DND-41 (cell line): ENCODE measurements at regions not wholly inside any gene's neighbourhood (a gene's known extent, or its start where the extent isn't known, plus 50 kb on each side); places are given as distances from the start of the nearest gene placed in this dataset.

ENCODE experiments used
- ATAC-seq: fragments of 200-7000 bp; cut with Tn5 transposase; 3 replicates; pipeline ENCODE4 v1.9.1; 2021; ENCODE audit warnings: low read depth; ENCODE audit not compliant: insufficient read depth
- DNase-seq: peaks from one replicate; pipeline ENCODE4 v3.0.0-alpha.2; 2020
- H2AFZ ChIP-seq: 2 replicates; pipeline ENCODE4 v1.6.0; 2012; ENCODE audit warnings: low read depth, low read length
- H3K27ac ChIP-seq: 2 replicates; pipeline ENCODE4 v1.5.1; 2012; ENCODE audit warnings: low read length, inconsistent platforms
- H3K27me3 ChIP-seq: fragments of 200-600 bp; sonication (generic); 2 replicates; pipeline ENCODE4 v1.6.0; 2012; ENCODE audit warnings: low read length, mild to moderate bottlenecking, inconsistent platforms; ENCODE audit not compliant: insufficient read depth, poor library complexity
- H3K36me3 ChIP-seq: 2 replicates; pipeline ENCODE4 v1.5.1; 2012; ENCODE audit warnings: low read length, inconsistent platforms; ENCODE audit not compliant: insufficient read depth
- H3K4me1 ChIP-seq: 2 replicates; pipeline ENCODE4 v1.5.1; 2012; ENCODE audit warnings: mild to moderate bottlenecking, low read length; ENCODE audit not compliant: insufficient read depth
- H3K4me2 ChIP-seq: 2 replicates; pipeline ENCODE4 v1.6.0; 2012; ENCODE audit warnings: mild to moderate bottlenecking, moderate library complexity, low read length, inconsistent platforms; ENCODE audit not compliant: insufficient read depth
- H3K4me3 ChIP-seq, 2 experiments: fragments of 200-600 bp in 1 of 2; shearing (Covaris generic) in 1 of 2; 2 replicates each; pipeline ENCODE4 v1.5.1; 2012 to 2016; ENCODE audit warnings: inconsistent platforms in 2 of 2, low read length in 2 of 2, mild to moderate bottlenecking in 2 of 2, low read depth in 1 of 2, moderate library complexity in 1 of 2
- H3K79me2 ChIP-seq: 2 replicates; pipeline ENCODE4 v1.6.0; 2012; ENCODE audit warnings: low read length, inconsistent platforms; ENCODE audit not compliant: insufficient read depth
- H3K9ac ChIP-seq: 2 replicates; pipeline ENCODE4 v1.6.0; 2012; ENCODE audit warnings: low read depth, mild to moderate bottlenecking, inconsistent platforms, low read length, moderate library complexity
- H3K9me3 ChIP-seq: 2 replicates; pipeline ENCODE4 v1.5.1; 2012; ENCODE audit warnings: low read length, moderate library complexity, mild to moderate bottlenecking, inconsistent platforms; ENCODE audit not compliant: insufficient read depth, severe bottlenecking
- H4K20me1 ChIP-seq: 2 replicates; pipeline ENCODE4 v1.6.0; 2012; ENCODE audit warnings: low read length; ENCODE audit not compliant: insufficient read depth
- CTCF ChIP-seq: IDR thresholded peaks from 2 replicates; pipeline ENCODE4 v1.5.1; 2012; ENCODE audit warnings: borderline replicate concordance, low read length, moderate library complexity, mild to moderate bottlenecking; ENCODE audit not compliant: poor library complexity, severe bottlenecking; ENCODE audit errors: extremely low read depth
- EZH2 ChIP-seq: IDR thresholded peaks from 3 replicates; pipeline ENCODE4 v1.6.1; 2012; ENCODE audit warnings: borderline replicate concordance, low read depth, mild to moderate bottlenecking, moderate library complexity, low read length, inconsistent platforms; ENCODE audit not compliant: severe bottlenecking

- H2AFZ ChIP-seq: no peak overlapping the region
- no peaks in the 10 kb centered on the region; the same call in 1 of the 2 replicates for H3K36me3 ChIP-seq
- no peaks in the 10 kb centered on the region for H3K27me3 ChIP-seq
- ATAC-seq (no peak), DNase-seq (no peak)
- no peak overlapping the region for H3K4me3 ChIP-seq
- H3K4me1 ChIP-seq: no peaks in the 10 kb centered on the region
- H3K9me3 ChIP-seq: no peaks in the 10 kb centered on the region
- no peak overlapping the region for H3K27ac ChIP-seq
- H4K20me1 ChIP-seq: no peaks in the 10 kb centered on the region
- TF ChIP-seq EZH2: no peak
- TF ChIP-seq CTCF: no peak
- H3K9ac ChIP-seq: no peak overlapping the region
- no peaks in the 10 kb centered on the region for H3K79me2 ChIP-seq
- no peak overlapping the region for H3K4me2 ChIP-seq
Observed at GRCh38 chr17:63376949-63377348, 69.2 kb downstream of the CYB561 start.

- Histone ChIP-seq H3K9ac (no peak overlapping the region), H3K9me3 (no peaks in the 10 kb centered on the region), H3K27me3 (no peaks in the 10 kb centered on the region), H3K27ac (no peak overlapping the region), H2AFZ (no peak overlapping the region), H3K36me3 (no peaks in the 10 kb centered on the region; the same call in 1 of the 2 replicates), H3K4me3 (no peak overlapping the region), H4K20me1 (no peaks in the 10 kb centered on the region), H3K4me1 (no peaks in the 10 kb centered on the region), H3K79me2 (no peaks in the 10 kb centered on the region), H3K4me2 (no peak overlapping the region)
- ATAC-seq (no peak), DNase-seq (no peak)
- TF ChIP-seq CTCF (no peak), EZH2 (no peak)
Observed at GRCh38 chr17:63378411-63379375, 67.4 kb downstream of the CYB561 start.

- Histone ChIP-seq H3K4me2 (no peak overlapping the region), H3K9me3 (no peaks in the 10 kb centered on the region), H3K27me3 (no peaks in the 10 kb centered on the region), H2AFZ (no peak overlapping the region), H3K4me3 (no peak overlapping the region), H3K27ac (no peak overlapping the region), H3K79me2 (no peaks in the 10 kb centered on the region), H3K4me1 (no peaks in the 10 kb centered on the region), H4K20me1 (no peaks in the 10 kb centered on the region), H3K9ac (no peak overlapping the region), H3K36me3 (no peaks in the 10 kb centered on the region; the same call in 1 of the 2 replicates)
- TF ChIP-seq EZH2: no peak
- TF ChIP-seq CTCF: no peak
- no peak for ATAC-seq
- no peak for DNase-seq
Observed at GRCh38 chr17:63379636-63380035, 66.5 kb downstream of the CYB561 start.
